ENCODE measurements at regions not wholly inside any gene's neighbourhood (a gene's known extent, or its start where the extent isn't known, plus 50 kb on each side); places are given as distances from the start of the nearest gene placed in this dataset.

DNA sequence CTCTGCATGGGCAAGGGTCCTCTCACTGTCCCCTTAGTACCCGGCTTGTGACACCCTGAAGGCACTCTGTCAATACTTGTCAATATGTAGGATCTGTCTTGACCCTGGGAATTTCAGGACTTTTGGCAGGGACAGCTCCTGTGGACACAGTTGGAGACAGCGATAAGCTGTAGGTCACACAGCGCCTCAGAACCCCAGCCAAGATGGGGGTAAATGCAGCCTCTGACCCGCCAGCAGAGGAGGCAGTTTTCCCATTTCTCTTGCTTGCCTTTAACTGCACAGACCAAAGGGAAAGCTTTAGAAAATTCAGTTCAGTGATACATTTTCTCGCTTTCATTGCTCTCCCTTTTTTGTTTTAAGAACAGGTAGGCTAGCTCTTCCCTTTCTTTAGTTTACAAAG is 54.8 kb upstream of the KLHL29 start:
- peak; percentile 8 for DNase-seq

All from activated CD4-positive, alpha-beta T cell treated with anti-CD3 and anti-CD28 coated beads for 48 hours (primary cell).